Urothelium cell line (cell line): ENCODE measurements at regions not wholly inside any gene's neighbourhood (a gene's known extent, or its start where the extent isn't known, plus 50 kb on each side); places are given as distances from the start of the nearest gene placed in this dataset.

Source experiments
- DNase-seq: peaks from one replicate; pipeline ENCODE4 v3.0.0; 2011; ENCODE audit warnings: low spot score, mixed read lengths
- FAIRE-seq: peaks from 2 replicates; lab custom pipeline; 2011; peaks lifted over from hg19 to GRCh38; lab: Jason Lieb, UNC

- DNase-seq (no peak), FAIRE-seq (peak; percentile 55)
Observed at GRCh38 chr7:93016681-93017381, 100.9 kb downstream of the SAMD9 start.

GRCh38 chr7:93015779-93016481 lies 101.8 kb downstream of the SAMD9 start:
- no peak for DNase-seq
- no peak for FAIRE-seq

- DNase-seq, result no peak
- no peak for FAIRE-seq
Observed at GRCh38 chr7:93015101-93015778, 102.5 kb downstream of the SAMD9 start.

- DNase-seq (no peak), FAIRE-seq (no peak)
Observed at GRCh38 chr7:93014410-93014809, 103.4 kb downstream of the SAMD9 start.

GRCh38 chr7:93013446-93014061 lies 104.2 kb downstream of the SAMD9 start:
- no peak for FAIRE-seq
- DNase-seq, result no peak

GRCh38 chr7:93011351-93012294 lies 106.2 kb downstream of the SAMD9 start:
- FAIRE-seq, result no peak
- DNase-seq, result peak; percentile 40

GRCh38 chr7:93008833-93009232 lies 108.9 kb downstream of the SAMD9 start:
- FAIRE-seq (peak; percentile 30), DNase-seq (no peak)

GRCh38 chr7:93006480-93007095 lies 111.2 kb downstream of the SAMD9 start:
- FAIRE-seq, result no peak
- DNase-seq, result no peak

GRCh38 chr7:93004906-93005305 lies 112.9 kb downstream of the SAMD9 start:
- no peak for DNase-seq
- peak; percentile 42 for FAIRE-seq

- no peak for FAIRE-seq
- no peak for DNase-seq
Observed at GRCh38 chr7:92997719-92998118, 120.1 kb downstream of the SAMD9 start.

- FAIRE-seq (no peak), DNase-seq (no peak)
Observed at GRCh38 chr7:92997152-92997551, 120.6 kb downstream of the SAMD9 start.

GRCh38 chr7:92994901-92995300 lies 122.9 kb downstream of the SAMD9 start:
- DNase-seq, result no peak
- no peak for FAIRE-seq

- FAIRE-seq (no peak), DNase-seq (no peak)
Observed at GRCh38 chr7:92992932-92993331, 124.8 kb downstream of the SAMD9 start.

GRCh38 chr7:92992483-92992882 lies 125.3 kb downstream of the SAMD9 start:
- DNase-seq, result no peak
- FAIRE-seq, result no peak

- DNase-seq (no peak), FAIRE-seq (no peak)
Observed at GRCh38 chr7:92991190-92991589, 126.6 kb downstream of the SAMD9 start.

GRCh38 chr7:92988941-92989545 lies 128.7 kb downstream of the SAMD9 start:
- FAIRE-seq, result no peak
- DNase-seq, result no peak

- DNase-seq, result peak; percentile 36
- FAIRE-seq, result no peak
Observed at GRCh38 chr7:92988051-92988450, 129.7 kb downstream of the SAMD9 start.

GRCh38 chr7:92987538-92987937 lies 130.2 kb downstream of the SAMD9 start:
- no peak for FAIRE-seq
- no peak for DNase-seq

- FAIRE-seq, result no peak
- no peak for DNase-seq
Observed at GRCh38 chr7:92987095-92987494, 130.7 kb downstream of the SAMD9 start.

- FAIRE-seq, result no peak
Observed at GRCh38 chr7:92982928-92983327, 134.9 kb downstream of the SAMD9 start.

More at GRCh38 chr7:92982928-92983327, 134.9 kb downstream of the SAMD9 start:
- DNase-seq, result no peak
